CD14-positive monocyte (primary cell): ENCODE measurements at regions not wholly inside any gene's neighbourhood (a gene's known extent, or its start where the extent isn't known, plus 50 kb on each side); places are given as distances from the start of the nearest gene placed in this dataset.

Experiments
- DNase-seq, 3 donors: peaks; one replicate each; pipeline ENCODE4 v3.0.0-alpha.2; 2011 to 2022
- H2AFZ ChIP-seq: 2 replicates; pipeline ENCODE4 v1.6.0; 2012; ENCODE audit warnings: mild to moderate bottlenecking, low read depth, low read length, inconsistent platforms; ENCODE audit not compliant: insufficient read depth, poor library complexity, severe bottlenecking
- H3K27ac ChIP-seq, 2 donors: 1 replicate in 1 of 2; 2 replicates in 1 of 2; pipeline ENCODE4 v1.5.1; 2012 to 2013; ENCODE audit warnings: low read length in 2 of 2, control low read depth in 1 of 2, inconsistent platforms in 1 of 2, low read depth in 1 of 2, mild to moderate bottlenecking in 1 of 2
- H3K27me3 ChIP-seq, 2 donors: one replicate each; pipeline versions ENCODE4 v1.6.0 to v1.6.1; 2011 to 2013; ENCODE audit warnings: low read length in 2 of 2; ENCODE audit not compliant: control insufficient read depth in 2 of 2, insufficient read depth in 2 of 2
- H3K36me3 ChIP-seq, 2 donors: replicated peaks in 1 of 2; 1 replicate in 1 of 2; 2 replicates in 1 of 2; pipeline versions ENCODE4 v1.5.1 to v1.6.1; 2012 to 2013; ENCODE audit warnings: low read length in 2 of 2, control low read depth in 1 of 2, inconsistent platforms in 1 of 2, mild to moderate bottlenecking in 1 of 2; ENCODE audit not compliant: insufficient read depth in 2 of 2, control insufficient read depth in 1 of 2
- H3K4me1 ChIP-seq, 2 donors: 1 replicate in 1 of 2; 2 replicates in 1 of 2; pipeline versions ENCODE4 v1.5.1 to v1.6.1; 2012 to 2013; ENCODE audit warnings: low read length in 2 of 2, control low read depth in 1 of 2, inconsistent platforms in 1 of 2, mild to moderate bottlenecking in 1 of 2, moderate library complexity in 1 of 2; ENCODE audit not compliant: insufficient read depth in 2 of 2, control insufficient read depth in 1 of 2
- H3K4me2 ChIP-seq: replicated peaks from 2 replicates; pipeline ENCODE3; 2012; ENCODE audit warnings: low read length, moderate library complexity, mild to moderate bottlenecking; ENCODE audit not compliant: poor library complexity, severe bottlenecking; ENCODE audit errors: extremely low read depth
- H3K4me3 ChIP-seq, 3 experiments: fragments of 200-600 bp in 1 of 3; sonication (generic) in 1 of 3; replicated peaks in 1 of 3; 1 replicate in 2 of 3; 2 replicates in 1 of 3; pipeline ENCODE4 v1.5.1; 2011 to 2013; ENCODE audit warnings: low read length in 3 of 3, mild to moderate bottlenecking in 3 of 3, control low read depth in 2 of 3, low read depth in 2 of 3, inconsistent platforms in 1 of 3, moderate library complexity in 1 of 3
- H3K79me2 ChIP-seq: 2 replicates; pipeline ENCODE4 v1.6.0; 2012; ENCODE audit warnings: mild to moderate bottlenecking, control low read depth, inconsistent platforms, low read length, moderate library complexity; ENCODE audit not compliant: insufficient read depth
- H3K9ac ChIP-seq: 2 replicates; pipeline ENCODE4 v1.6.0; 2017; ENCODE audit warnings: low read length, mild to moderate bottlenecking; ENCODE audit not compliant: insufficient read depth, poor library complexity, severe bottlenecking
- H3K9me3 ChIP-seq, 2 donors: replicated peaks in 1 of 2; 1 replicate in 1 of 2; 2 replicates in 1 of 2; pipeline versions ENCODE4 v1.5.1 to v1.6.1; 2012 to 2013; ENCODE audit warnings: low read length in 2 of 2, control low read depth in 1 of 2; ENCODE audit not compliant: control insufficient read depth in 1 of 2, insufficient read depth in 1 of 2
- H4K20me1 ChIP-seq: 2 replicates; pipeline ENCODE4 v1.6.0; 2012; ENCODE audit warnings: mild to moderate bottlenecking, low read length, control low read depth, moderate library complexity; ENCODE audit not compliant: insufficient read depth
- H3K27ac Mint-ChIP-seq, 7 donors: one replicate each; pipeline ENCODE4 v1.8.0; 2020; ENCODE audit warnings: mild to moderate bottlenecking in 7 of 7, mixed read lengths in 7 of 7, moderate library complexity in 6 of 7, inconsistent platforms in 2 of 7
- H3K27me3 Mint-ChIP-seq, 3 donors: one replicate each; pipeline ENCODE4 v1.8.0; 2021 to 2022; ENCODE audit warnings: low read depth in 3 of 3, mild to moderate bottlenecking in 3 of 3, mixed read lengths in 3 of 3, moderate library complexity in 3 of 3, inconsistent platforms in 1 of 3
- H3K36me3 Mint-ChIP-seq, 2 donors: one replicate each; pipeline ENCODE4 v1.8.0; 2020; ENCODE audit warnings: mixed read lengths in 2 of 2, inconsistent platforms in 1 of 2, mild to moderate bottlenecking in 1 of 2
- H3K4me1 Mint-ChIP-seq: one replicate; pipeline ENCODE4 v1.8.0; 2020; ENCODE audit warnings: mild to moderate bottlenecking, mixed read lengths
- H3K4me3 Mint-ChIP-seq, 2 donors: one replicate each; pipeline ENCODE4 v1.8.0; 2020; ENCODE audit warnings: mild to moderate bottlenecking in 2 of 2, mixed read lengths in 2 of 2, moderate library complexity in 1 of 2
- H3K9me3 Mint-ChIP-seq, 7 donors: one replicate each; pipeline ENCODE4 v1.8.0; 2020 to 2022; ENCODE audit warnings: mixed read lengths in 7 of 7, mild to moderate bottlenecking in 6 of 7, moderate library complexity in 6 of 7, inconsistent platforms in 2 of 7
- CTCF ChIP-seq: fragments of 200-600 bp; IDR thresholded peaks from one replicate; pipeline ENCODE4 v1.8.0; 2022; ENCODE audit warnings: antibody characterized with exemption, mild to moderate bottlenecking
- WGBS: methylation state at CpG from one replicate; pipeline ENCODE4 v1.1.5; 2013; ENCODE audit warnings: missing lambda C conversion rate; ENCODE audit not compliant: insufficient coverage; 5-methylcytosine and 5-hydroxymethylcytosine counted together
- intact Hi-C, 2 donors: fragments of 100-400 bp; cut with micrococcal nuclease; formaldehyde crosslinking; loops; one replicate each; pipeline versions ENCODE4 v1.15.0 to v1.15.1; 2023

- Mint-ChIP-seq H3K9me3 (no peaks in the 10 kb centered on the region), H3K27me3 (peaks cover 1 to 7% (median 6%) of the 10 kb centered on the region in 3 donors), H3K4me1 (no peaks in the 10 kb centered on the region), H3K36me3 (no peaks in the 10 kb centered on the region), H3K27ac (no peak overlapping the region), H3K4me3 (no peak overlapping the region)
- no peaks in the 10 kb centered on the region for H3K79me2 ChIP-seq
- H3K9ac ChIP-seq: no peak overlapping the region
- no peak overlapping the region for H2AFZ ChIP-seq
- no peak for DNase-seq
- intact Hi-C loops: no loop called here
- no peaks in the 10 kb centered on the region for H3K27me3 ChIP-seq
- 93% methylated on average over 6 of the region's 8 CpGs for WGBS
- no peaks in the 10 kb centered on the region for H3K36me3 ChIP-seq
- no peak overlapping the region for H3K4me2 ChIP-seq
- H3K9me3 ChIP-seq: no peaks in the 10 kb centered on the region
- no peaks in the 10 kb centered on the region for H4K20me1 ChIP-seq
- H3K27ac ChIP-seq: no peak overlapping the region
- TF ChIP-seq CTCF: no peak
- no peak overlapping the region for H3K4me3 ChIP-seq
- H3K4me1 ChIP-seq: no peaks in the 10 kb centered on the region
These were observed 78.4 kb upstream of the MLN start for GRCh38 chr6:33882154-33882553.

- no peak for DNase-seq
- H3K9ac ChIP-seq: no peak overlapping the region
- intact Hi-C loops: no loop called here
- H3K4me1 ChIP-seq: no peaks in the 10 kb centered on the region
- no peaks in the 10 kb centered on the region for H3K9me3 ChIP-seq
- no peak overlapping the region for H2AFZ ChIP-seq
- no peaks in the 10 kb centered on the region for H3K27me3 ChIP-seq
- H3K27ac Mint-ChIP-seq: no peak overlapping the region
- H3K9me3 Mint-ChIP-seq: no peaks in the 10 kb centered on the region
- H3K79me2 ChIP-seq: no peaks in the 10 kb centered on the region
- H3K4me2 ChIP-seq: no peak overlapping the region
- TF ChIP-seq CTCF: no peak
- no peak overlapping the region for H3K27ac ChIP-seq
- 79% methylated on average over 10 of the region's 12 CpGs for WGBS
- H3K36me3 Mint-ChIP-seq: no peaks in the 10 kb centered on the region
- no peak overlapping the region for H3K4me3 Mint-ChIP-seq
- H4K20me1 ChIP-seq: no peaks in the 10 kb centered on the region
- H3K4me1 Mint-ChIP-seq: no peaks in the 10 kb centered on the region
- no peak overlapping the region for H3K4me3 ChIP-seq
- no peaks in the 10 kb centered on the region for H3K36me3 ChIP-seq
- H3K27me3 Mint-ChIP-seq: peaks cover 1 to 7% (median 4%) of the 10 kb centered on the region in 3 donors
These were observed 77.0 kb upstream of the MLN start for GRCh38 chr6:33880766-33881165.
